ENCODE measurements at regions not wholly inside any gene's neighbourhood (a gene's known extent, or its start where the extent isn't known, plus 50 kb on each side); places are given as distances from the start of the nearest gene placed in this dataset.

DNA sequence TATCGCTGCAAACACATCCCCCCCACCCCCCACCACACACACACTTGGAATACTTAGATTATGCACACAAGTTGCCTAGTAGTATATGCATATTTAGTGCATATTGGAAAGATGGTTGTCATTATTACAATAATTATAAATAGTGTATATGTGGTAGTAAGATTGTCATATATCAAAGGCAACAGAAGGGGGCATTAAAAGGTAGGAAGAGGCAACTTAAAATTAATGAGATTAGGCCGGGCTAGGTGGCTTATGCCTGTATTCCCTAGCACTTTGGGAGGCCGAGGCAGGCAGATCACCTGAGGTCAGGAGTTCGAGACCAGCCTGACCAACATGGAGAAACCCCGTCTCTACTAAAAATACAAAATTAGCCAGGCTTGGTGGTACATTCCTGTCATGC lies 52.1 kb downstream of the GSC start:
- no peak overlapping the region for H3K27ac ChIP-seq (ENCODE audit: low read depth in 2 of 2, low read length in 2 of 2)
- H3K4me3 ChIP-seq (ENCODE audit: low read length in 3 of 3): no peak overlapping the region
- FAIRE-seq (no peak), DNase-seq (no peak)
- H3K4me1 ChIP-seq (ENCODE audit: control insufficient read depth in 2 of 3, insufficient read depth in 2 of 3, low read depth in 1 of 3, low read length in 3 of 3): no peaks in the 10 kb centered on the region
- H3K27me3 ChIP-seq (ENCODE audit: control insufficient read depth, insufficient read depth, low read length): no peaks in the 10 kb centered on the region
- intact Hi-C loops (cut with DNase I): no loop called here
- H3K9ac ChIP-seq (ENCODE audit: low read length in 3 of 3): no peak overlapping the region
- H3K9me3 ChIP-seq (ENCODE audit: control insufficient read depth in 2 of 3, insufficient read depth in 1 of 3, low read length in 3 of 3): no peaks in the 10 kb centered on the region
- TF ChIP-seq, protein P1, sequence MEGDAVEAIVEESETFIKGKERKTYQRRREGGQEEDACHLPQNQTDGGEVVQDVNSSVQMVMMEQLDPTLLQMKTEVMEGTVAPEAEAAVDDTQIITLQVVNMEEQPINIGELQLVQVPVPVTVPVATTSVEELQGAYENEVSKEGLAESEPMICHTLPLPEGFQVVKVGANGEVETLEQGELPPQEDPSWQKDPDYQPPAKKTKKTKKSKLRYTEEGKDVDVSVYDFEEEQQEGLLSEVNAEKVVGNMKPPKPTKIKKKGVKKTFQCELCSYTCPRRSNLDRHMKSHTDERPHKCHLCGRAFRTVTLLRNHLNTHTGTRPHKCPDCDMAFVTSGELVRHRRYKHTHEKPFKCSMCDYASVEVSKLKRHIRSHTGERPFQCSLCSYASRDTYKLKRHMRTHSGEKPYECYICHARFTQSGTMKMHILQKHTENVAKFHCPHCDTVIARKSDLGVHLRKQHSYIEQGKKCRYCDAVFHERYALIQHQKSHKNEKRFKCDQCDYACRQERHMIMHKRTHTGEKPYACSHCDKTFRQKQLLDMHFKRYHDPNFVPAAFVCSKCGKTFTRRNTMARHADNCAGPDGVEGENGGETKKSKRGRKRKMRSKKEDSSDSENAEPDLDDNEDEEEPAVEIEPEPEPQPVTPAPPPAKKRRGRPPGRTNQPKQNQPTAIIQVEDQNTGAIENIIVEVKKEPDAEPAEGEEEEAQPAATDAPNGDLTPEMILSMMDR (IDR thresholded peaks at IDR 0.05; ENCODE audit: borderline replicate concordance, extremely low read depth, insufficient read depth): no peak
- no peaks in the 10 kb centered on the region for H3K36me3 ChIP-seq (ENCODE audit: control insufficient read depth in 2 of 3, insufficient read depth in 3 of 3, low read length in 3 of 3)

DNA sequence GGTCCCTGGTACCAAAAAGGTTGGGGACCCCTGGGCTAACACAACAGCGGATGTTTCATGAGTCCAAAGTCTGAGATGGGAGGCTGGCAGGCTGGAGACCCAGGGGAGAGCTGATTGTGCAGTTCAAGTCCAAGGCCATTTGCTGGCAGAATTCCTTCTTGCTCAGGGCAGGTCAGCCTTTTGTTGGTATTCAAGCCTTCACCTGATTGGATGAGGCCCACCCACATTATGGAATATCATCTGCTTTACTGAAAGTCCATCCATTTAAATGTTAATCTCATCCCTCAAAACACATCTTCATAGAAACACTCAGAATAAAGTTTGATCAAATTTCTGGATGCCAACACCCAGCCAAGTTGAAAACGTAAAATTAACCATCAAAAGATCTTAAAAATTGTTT lies 52.9 kb downstream of the GSC start:
- H3K27ac ChIP-seq (ENCODE audit: low read depth in 2 of 2, low read length in 2 of 2): no peak overlapping the region
- H3K36me3 ChIP-seq (ENCODE audit: control insufficient read depth in 2 of 3, insufficient read depth in 3 of 3, low read length in 3 of 3): no peaks in the 10 kb centered on the region
- intact Hi-C loops (cut with DNase I): no loop called here
- DNase-seq (no peak), FAIRE-seq (no peak)
- TF ChIP-seq, protein P1 (IDR thresholded peaks at IDR 0.05; ENCODE audit: borderline replicate concordance, extremely low read depth, insufficient read depth): no peak
- no peak overlapping the region for H3K9ac ChIP-seq (ENCODE audit: low read length in 3 of 3)
- H3K4me1 ChIP-seq (ENCODE audit: control insufficient read depth in 2 of 3, insufficient read depth in 2 of 3, low read depth in 1 of 3, low read length in 3 of 3): no peaks in the 10 kb centered on the region
- no peaks in the 10 kb centered on the region for H3K27me3 ChIP-seq (ENCODE audit: control insufficient read depth, insufficient read depth, low read length)
- H3K9me3 ChIP-seq (ENCODE audit: control insufficient read depth in 2 of 3, insufficient read depth in 1 of 3, low read length in 3 of 3): no peaks in the 10 kb centered on the region
- no peak overlapping the region for H3K4me3 ChIP-seq (ENCODE audit: low read length in 3 of 3)

DNA sequence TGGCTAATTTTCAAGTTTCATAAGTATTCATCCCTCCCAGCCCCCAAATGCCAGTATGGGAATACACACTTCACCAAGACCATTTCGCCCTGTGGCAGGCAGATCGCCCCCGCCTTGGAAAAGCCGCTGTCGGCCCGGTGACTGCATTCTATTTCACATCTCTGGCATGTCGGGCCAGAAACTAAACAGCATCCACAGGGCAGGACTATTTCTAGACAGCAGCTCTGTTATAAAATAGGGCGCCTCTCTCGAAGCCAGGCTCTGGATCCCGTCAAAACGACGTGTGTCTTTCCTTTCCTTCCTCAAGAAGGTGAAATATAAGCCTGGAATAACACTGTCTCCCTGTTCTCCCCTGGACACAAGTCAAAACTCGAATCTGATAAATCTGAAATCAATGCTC lies 56.8 kb downstream of the GSC start:
- Histone ChIP-seq H3K27me3 (ENCODE audit: control insufficient read depth, insufficient read depth, low read length) (no peaks in the 10 kb centered on the region), H3K4me1 (ENCODE audit: control insufficient read depth in 2 of 3, insufficient read depth in 2 of 3, low read depth in 1 of 3, low read length in 3 of 3) (no peaks in the 10 kb centered on the region), H3K4me3 (ENCODE audit: low read length in 3 of 3) (no peak overlapping the region), H3K9me3 (ENCODE audit: control insufficient read depth in 2 of 3, insufficient read depth in 1 of 3, low read length in 3 of 3) (no peaks in the 10 kb centered on the region), H3K9ac (ENCODE audit: low read length in 3 of 3) (no peak overlapping the region), H3K36me3 (ENCODE audit: control insufficient read depth in 2 of 3, insufficient read depth in 3 of 3, low read length in 3 of 3) (no peaks in the 10 kb centered on the region), H3K27ac (ENCODE audit: low read depth in 2 of 2, low read length in 2 of 2) (no peak overlapping the region)
- intact Hi-C loops (cut with DNase I): no loop called here
- TF ChIP-seq, protein P1 (IDR thresholded peaks at IDR 0.05; ENCODE audit: borderline replicate concordance, extremely low read depth, insufficient read depth): no peak
- DNase-seq (no peak), FAIRE-seq (no peak)

DNA sequence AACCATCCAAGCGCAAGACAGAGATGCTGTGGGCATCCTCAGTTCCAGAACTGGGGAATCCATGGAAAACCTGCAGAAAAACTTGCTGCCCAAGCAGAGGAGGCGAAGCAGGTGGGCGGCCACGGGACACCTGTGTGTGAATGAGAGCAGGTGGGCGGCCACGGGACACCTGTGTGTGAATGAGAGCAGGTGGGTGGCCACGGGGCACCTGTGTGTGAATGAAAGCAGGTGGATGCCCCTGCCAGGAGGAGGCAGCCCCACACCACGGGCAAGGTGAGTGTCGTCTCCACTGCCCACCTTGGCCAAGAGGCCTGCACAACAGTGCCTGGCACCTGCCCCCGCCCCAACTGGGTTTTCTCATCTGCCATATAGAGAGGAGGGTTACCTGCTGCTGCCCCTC lies 59.2 kb downstream of the GSC start:
- FAIRE-seq (no peak), DNase-seq (no peak)
- intact Hi-C loops (cut with DNase I): no loop called here

More for the DNA sequence above, 59.2 kb downstream of the GSC start:
- TF ChIP-seq, protein P1 (IDR thresholded peaks at IDR 0.05; ENCODE audit: borderline replicate concordance, extremely low read depth, insufficient read depth): no peak
- Histone ChIP-seq H3K9ac (ENCODE audit: low read length in 3 of 3) (no peak overlapping the region), H3K9me3 (ENCODE audit: control insufficient read depth in 2 of 3, insufficient read depth in 1 of 3, low read length in 3 of 3) (no peaks in the 10 kb centered on the region), H3K27ac (ENCODE audit: low read depth in 2 of 2, low read length in 2 of 2) (no peak overlapping the region), H3K4me3 (ENCODE audit: low read length in 3 of 3) (no peak overlapping the region), H3K36me3 (ENCODE audit: control insufficient read depth in 2 of 3, insufficient read depth in 3 of 3, low read length in 3 of 3) (no peaks in the 10 kb centered on the region), H3K27me3 (ENCODE audit: control insufficient read depth, insufficient read depth, low read length) (no peaks in the 10 kb centered on the region), H3K4me1 (ENCODE audit: control insufficient read depth in 2 of 3, insufficient read depth in 2 of 3, low read depth in 1 of 3, low read length in 3 of 3) (no peaks in the 10 kb centered on the region)
